Common myeloid progenitor, CD34-positive (primary cell): ENCODE measurements at regions not wholly inside any gene's neighbourhood (a gene's known extent, or its start where the extent isn't known, plus 50 kb on each side); places are given as distances from the start of the nearest gene placed in this dataset.
"Not testable (repeated sequence)": the region's sequence is repeated elsewhere in the genome, so short reads cannot be mapped to it uniquely, and the experiment has no call there.

Experiments
- CTCF ChIA-PET: fragments of 350-600 bp; sonication (Branson Sonifier 250); formaldehyde crosslinking; loops from one replicate; lab custom pipeline; 2021; ENCODE audit warnings: antibody characterized with exemption; lab: Charles Lee
- POLR2A ChIA-PET: fragments of 350-600 bp; sonication (Branson Sonifier 250); formaldehyde crosslinking; loops from one replicate; lab custom pipeline; 2021; ENCODE audit warnings: antibody characterized with exemption; lab: Charles Lee
- DNase-seq, 3 donors: peaks; one replicate each; pipeline versions ENCODE4 v3.0.0 to v3.0.0-alpha.2; 2013
- H3K27ac ChIP-seq, 2 experiments: 1 replicate in 1 of 2; 2 replicates in 1 of 2; pipeline ENCODE4 v1.7.0; 2013; ENCODE audit warnings: inconsistent platforms in 2 of 2, low read length in 2 of 2, mild to moderate bottlenecking in 2 of 2, low read depth in 1 of 2, moderate library complexity in 1 of 2; ENCODE audit not compliant: severe bottlenecking in 2 of 2, insufficient read depth in 1 of 2, poor library complexity in 1 of 2
- H3K27me3 ChIP-seq, 5 experiments: replicated peaks in 2 of 5; 1 replicate in 3 of 5; 2 replicates in 2 of 5; pipeline versions ENCODE4 v1.6.1 to v1.7.0; 2013; ENCODE audit warnings: low read length in 4 of 5, mild to moderate bottlenecking in 2 of 5, moderate library complexity in 2 of 5, inconsistent platforms in 1 of 5; ENCODE audit not compliant: insufficient read depth in 5 of 5, control insufficient read depth in 4 of 5
- H3K36me3 ChIP-seq, 4 experiments: 1 replicate in 2 of 4; 2 replicates in 2 of 4; pipeline versions ENCODE4 v1.6.1 to v1.7.0; 2013; ENCODE audit warnings: low read length in 3 of 4, control low read depth in 1 of 4, mild to moderate bottlenecking in 1 of 4; ENCODE audit not compliant: control insufficient read depth in 4 of 4, insufficient read depth in 4 of 4
- H3K4me1 ChIP-seq, 4 experiments: 1 replicate in 3 of 4; 2 replicates in 1 of 4; pipeline versions ENCODE4 v1.6.1 to v1.7.1; 2013; ENCODE audit warnings: low read length in 3 of 4, mild to moderate bottlenecking in 3 of 4, control low read depth in 1 of 4, inconsistent platforms in 1 of 4, moderate library complexity in 1 of 4; ENCODE audit not compliant: control insufficient read depth in 4 of 4, insufficient read depth in 4 of 4; ENCODE audit errors: control extremely low read depth in 1 of 4
- H3K4me3 ChIP-seq, 7 experiments: 1 replicate in 4 of 7; 2 replicates in 3 of 7; pipeline versions ENCODE4 v1.5.1 to v1.7.0; 2013; ENCODE audit warnings: mild to moderate bottlenecking in 7 of 7, low read length in 6 of 7, moderate library complexity in 6 of 7, inconsistent platforms in 2 of 7, low read depth in 2 of 7, control low read depth in 1 of 7; ENCODE audit not compliant: insufficient read depth in 4 of 7, control insufficient read depth in 1 of 7; ENCODE audit errors: extremely low read depth in 1 of 7
- H3K9me3 ChIP-seq, 5 experiments: 1 replicate in 4 of 5; 2 replicates in 1 of 5; pipeline versions ENCODE4 v1.6.1 to v1.7.1; 2013; ENCODE audit warnings: low read length in 4 of 5, mild to moderate bottlenecking in 2 of 5, inconsistent platforms in 1 of 5, low read depth in 1 of 5, moderate library complexity in 1 of 5; ENCODE audit not compliant: control insufficient read depth in 4 of 5, insufficient read depth in 2 of 5; ENCODE audit errors: control extremely low read depth in 1 of 5
- WGBS: methylation state at CpG from one replicate; pipeline ENCODE4 v1.1.5; 2013; ENCODE audit not compliant: insufficient coverage; 5-methylcytosine and 5-hydroxymethylcytosine counted together

DNA sequence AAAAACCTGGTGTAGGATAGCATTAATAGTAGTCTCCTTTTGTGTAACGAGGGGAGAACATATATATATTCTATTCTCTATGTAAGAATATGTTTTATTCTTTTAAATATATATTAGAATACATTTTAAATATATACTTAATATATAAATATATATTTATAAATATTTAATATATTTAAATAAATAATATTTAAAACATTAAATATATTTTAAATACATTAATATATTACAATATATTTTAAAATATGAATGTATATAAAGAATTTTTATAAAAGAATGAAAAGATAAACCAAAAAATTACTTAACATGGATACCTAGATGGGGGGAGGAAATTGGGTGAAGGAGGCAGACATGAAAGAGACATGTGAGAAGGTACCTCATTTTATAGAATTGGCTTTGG is 53.0 kb upstream of the ZNF831 start:
- no peaks in the 10 kb centered on the region for H3K36me3 ChIP-seq
- WGBS = no CpG with 5 or more reads among the region's 1 CpG
- no peak for DNase-seq
- no peaks in the 10 kb centered on the region for H3K4me1 ChIP-seq
- ChIA-PET CTCF (no interaction called here), POLR2A (interaction anchor here (0.9 kb wide), 1 partner anchor 20 kb away, joined by 3 read pairs; no protein-coding TSS in a partner anchor)
- H3K9me3 ChIP-seq = peaks cover 0 to 2% (median 0%) of the 10 kb centered on the region in 5 experiments
- H3K27me3 ChIP-seq = peaks cover 0 to 7% (median 0%) of the 10 kb centered on the region in 5 experiments
- H3K4me3 ChIP-seq = no peak overlapping the region
- H3K27ac ChIP-seq = no peak overlapping the region

DNA sequence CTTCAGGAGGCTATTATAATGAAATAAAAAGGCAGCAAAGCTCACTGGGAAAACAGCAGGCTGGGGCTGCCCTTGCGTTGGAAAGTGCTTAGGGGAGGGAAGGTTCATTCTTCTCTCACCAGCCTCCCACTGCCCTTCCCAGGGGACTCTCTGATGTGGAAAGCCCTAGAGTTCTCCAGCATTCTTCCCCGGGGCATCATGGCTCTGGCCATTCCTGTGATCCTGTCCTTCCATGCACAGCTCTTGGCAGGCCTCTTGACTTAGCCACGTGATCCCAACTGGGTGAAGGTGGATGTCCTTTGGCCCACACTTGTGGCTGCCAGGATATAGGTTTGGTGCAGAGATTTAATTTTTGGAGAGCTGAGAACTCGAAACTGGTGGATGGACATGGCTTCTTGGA is 58.0 kb upstream of the ZNF831 start:
- H3K4me3 ChIP-seq = no peak overlapping the region
- 100% methylated on average over 2 of the region's 4 CpGs for WGBS
- H3K4me1 ChIP-seq = peaks cover 0 to 10% (median 5%) of the 10 kb centered on the region in 4 experiments
- ChIA-PET POLR2A (interaction anchor here (0.6 kb wide), 1 partner anchor 58 kb away, joined by 4 read pairs; no protein-coding TSS in a partner anchor), CTCF (interaction anchor here (1.5 kb wide), 1 partner anchor 16 kb away, joined by 5 read pairs; no protein-coding TSS in a partner anchor)
- no peak for DNase-seq
- H3K36me3 ChIP-seq = no peaks in the 10 kb centered on the region
- H3K27me3 ChIP-seq = peaks cover 0 to 7% (median 0%) of the 10 kb centered on the region in 5 experiments
- H3K9me3 ChIP-seq = no peaks in the 10 kb centered on the region
- H3K27ac ChIP-seq = no peak overlapping the region

DNA sequence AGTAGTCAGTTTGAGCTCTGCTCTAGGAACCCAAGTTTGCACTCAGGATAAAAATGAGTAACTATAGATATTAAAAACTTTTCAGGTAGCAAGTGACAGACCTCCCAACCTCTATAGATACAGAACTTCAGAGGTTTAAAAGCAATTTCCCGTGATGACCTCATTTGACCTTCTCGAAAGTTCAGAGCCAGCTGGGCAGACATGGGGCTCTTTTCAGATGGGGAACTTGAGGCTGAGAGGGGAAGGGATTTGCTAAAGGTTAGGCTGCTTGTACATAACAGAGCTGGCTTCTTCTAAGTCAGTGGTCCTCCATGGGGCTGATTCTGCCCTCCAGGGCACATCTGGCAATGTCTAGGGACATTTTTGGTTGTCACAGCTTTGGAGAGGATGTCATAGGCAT is 58.8 kb upstream of the ZNF831 start:
- Histone ChIP-seq H3K4me1 (peaks cover 0 to 10% (median 5%) of the 10 kb centered on the region in 4 experiments), H3K27me3 (peaks cover 0 to 7% (median 0%) of the 10 kb centered on the region in 5 experiments), H3K4me3 (no peak overlapping the region), H3K9me3 (no peaks in the 10 kb centered on the region), H3K27ac (no peak overlapping the region), H3K36me3 (no peaks in the 10 kb centered on the region)
- 90% methylated on average over 2 of the region's 2 CpGs for WGBS
- no peak for DNase-seq
- ChIA-PET POLR2A (no interaction called here), CTCF (interaction anchor here (1.0 kb wide), 1 partner anchor 103 kb away, joined by 3 read pairs; no protein-coding TSS in a partner anchor)

DNA sequence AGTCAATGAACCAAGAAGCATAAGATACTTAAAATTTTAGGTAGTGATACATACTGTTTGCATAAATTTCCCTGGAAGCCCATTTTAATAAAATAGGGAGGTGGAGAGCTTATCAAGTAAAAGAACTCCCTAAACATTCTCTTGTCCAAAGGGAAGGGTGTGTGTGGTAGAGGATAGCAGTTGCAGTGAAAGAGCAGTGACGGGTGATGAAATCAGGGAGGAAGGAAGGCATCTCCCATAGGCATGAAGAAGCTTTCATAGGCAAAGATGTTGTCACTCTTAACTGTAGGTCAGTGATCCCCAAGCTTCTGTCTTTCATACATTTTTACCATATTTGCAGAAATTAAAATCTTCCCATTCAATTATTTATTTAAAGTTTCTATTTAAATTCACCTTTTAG is 60.0 kb upstream of the ZNF831 start:
- no CpG with 5 or more reads among the region's 1 CpG for WGBS
- no peak for DNase-seq
- no peaks in the 10 kb centered on the region for H3K36me3 ChIP-seq
- peaks cover 0 to 7% (median 0%) of the 10 kb centered on the region in 5 experiments for H3K27me3 ChIP-seq
- H3K27ac ChIP-seq = no peak overlapping the region
- H3K9me3 ChIP-seq = no peaks in the 10 kb centered on the region
- no peak overlapping the region for H3K4me3 ChIP-seq
- ChIA-PET POLR2A (no interaction called here), CTCF (interaction anchor here (1.3 kb wide), 1 partner anchor 9 kb away, joined by 3 read pairs; no protein-coding TSS in a partner anchor)
- peaks cover 0 to 10% (median 5%) of the 10 kb centered on the region in 4 experiments for H3K4me1 ChIP-seq

DNA sequence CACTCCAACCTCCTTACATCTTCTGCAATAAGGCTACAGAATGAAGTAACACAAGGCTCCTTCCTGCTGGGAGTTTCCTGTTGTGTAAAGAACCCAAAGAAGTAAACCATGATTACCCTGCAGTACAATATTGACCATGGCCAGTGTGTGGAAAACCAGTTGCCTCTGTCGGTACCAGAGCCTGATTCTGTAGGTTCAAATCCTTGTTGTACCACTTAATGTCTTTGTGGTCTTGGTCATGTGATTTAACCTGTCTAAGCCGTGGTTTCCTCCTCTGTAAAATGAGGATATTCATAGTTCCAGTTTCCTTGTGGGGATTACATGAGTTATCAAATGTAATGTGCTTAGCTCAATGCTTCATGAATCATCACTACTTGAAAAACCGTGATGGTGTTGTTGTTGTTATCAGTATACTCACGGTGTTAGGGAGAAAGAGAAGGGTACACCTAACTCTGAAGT is 60.3 kb upstream of the PRELID3B start:
- no peak overlapping the region for H3K4me3 ChIP-seq
- 53% methylated on average over 4 of the region's 4 CpGs for WGBS
- H3K36me3 ChIP-seq = no peaks in the 10 kb centered on the region
- peaks cover 0 to 7% (median 0%) of the 10 kb centered on the region in 5 experiments for H3K27me3 ChIP-seq
- ChIA-PET CTCF (interaction anchor here (0.6 to 1.3 kb wide), 2 partner anchors 10 kb away, joined by 3 read pairs; no protein-coding TSS in a partner anchor), POLR2A (no interaction called here)
- H3K4me1 ChIP-seq = peaks cover 0 to 10% (median 5%) of the 10 kb centered on the region in 4 experiments
- no peak overlapping the region for H3K27ac ChIP-seq
- no peak for DNase-seq
- no peaks in the 10 kb centered on the region for H3K9me3 ChIP-seq

DNA sequence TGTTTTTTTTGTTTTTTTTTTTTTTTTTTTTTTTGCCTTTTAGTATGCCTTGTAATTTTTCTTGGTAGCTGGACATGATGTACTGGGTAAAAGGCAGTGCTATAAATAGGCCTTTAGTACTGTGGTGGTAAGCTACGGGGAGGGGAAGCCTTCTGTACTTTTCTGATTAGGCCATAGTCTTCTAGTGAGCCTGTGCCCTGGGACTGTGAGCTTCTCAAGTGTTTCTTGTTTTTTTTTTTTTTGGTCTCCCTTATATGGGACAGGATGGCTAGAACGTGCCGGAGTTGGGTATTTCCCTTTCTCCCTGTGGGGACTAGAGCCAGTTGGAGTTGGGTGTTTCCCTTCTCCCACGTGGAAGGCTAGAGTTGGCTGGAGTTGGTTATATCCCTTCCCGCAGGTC is 59.4 kb upstream of the PRELID3B start:
- no peak for DNase-seq
- CTCF ChIA-PET = interaction anchor here (0.7 kb wide), 1 partner anchor 24 kb away, joined by 3 read pairs; no protein-coding TSS in a partner anchor
- peaks cover 0 to 10% (median 5%) of the 10 kb centered on the region in 4 experiments for H3K4me1 ChIP-seq
- no peak overlapping the region for H3K4me3 ChIP-seq
- H3K9me3 ChIP-seq = no peaks in the 10 kb centered on the region
- H3K27ac ChIP-seq = no peak overlapping the region
- H3K27me3 ChIP-seq = peaks cover 0 to 6% (median 0%) of the 10 kb centered on the region in 5 experiments
- POLR2A ChIA-PET = no interaction called here
- H3K36me3 ChIP-seq = no peaks in the 10 kb centered on the region
- 78% methylated on average over 2 of the region's 5 CpGs for WGBS

DNA sequence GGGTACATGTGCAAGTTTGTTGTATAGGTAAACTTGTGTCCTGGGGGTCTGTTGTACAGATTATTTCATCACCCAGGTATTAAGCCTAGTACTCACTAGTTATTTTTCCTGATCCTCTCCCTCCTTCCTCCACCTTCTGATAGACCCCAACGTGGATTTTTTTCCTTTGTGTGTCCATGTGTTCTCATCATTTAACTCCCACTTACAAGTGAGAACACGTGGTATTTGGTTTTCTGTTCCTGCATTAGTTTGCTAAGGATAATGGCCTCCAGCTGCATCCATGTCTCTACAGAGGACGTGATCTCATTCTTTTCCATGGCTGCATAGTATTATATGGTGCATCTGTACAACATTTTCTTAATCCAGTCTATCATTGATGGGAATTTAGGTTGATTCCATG is 57.3 kb upstream of the PRELID3B start:
- H3K36me3 ChIP-seq, DNase-seq, POLR2A ChIA-PET, H3K4me3 ChIP-seq, H3K27me3 ChIP-seq, H3K27ac ChIP-seq, H3K9me3 ChIP-seq: not testable (repeated sequence)
- WGBS = no CpG with 5 or more reads among the region's 3 CpGs
- CTCF ChIA-PET = interaction anchor here (1.9 kb wide), 1 partner anchor 11 kb away, joined by 5 read pairs; no protein-coding TSS in a partner anchor
- H3K4me1 ChIP-seq = peaks cover 0 to 10% (median 5%) of the 10 kb centered on the region in 4 experiments
